Erythroblast (primary cell): ENCODE measurements at regions not wholly inside any gene's neighbourhood (a gene's known extent, or its start where the extent isn't known, plus 50 kb on each side); places are given as distances from the start of the nearest gene placed in this dataset.

Experiments used
- DNase-seq, 2 experiments: peaks; one replicate each; lab custom pipeline; 2025; lab: John Stamatoyannopoulos, UW
- GATA1 ChIP-seq: IDR thresholded peaks from 2 replicates; pipeline ENCODE4 v1.6.1; 2011; ENCODE audit warnings: low read depth, mild to moderate bottlenecking, control low read depth, low read length, moderate library complexity
- POLR2A ChIP-seq: IDR thresholded peaks from 2 replicates; pipeline ENCODE4 v1.6.1; 2011; ENCODE audit warnings: mild to moderate bottlenecking, low read length

DNA sequence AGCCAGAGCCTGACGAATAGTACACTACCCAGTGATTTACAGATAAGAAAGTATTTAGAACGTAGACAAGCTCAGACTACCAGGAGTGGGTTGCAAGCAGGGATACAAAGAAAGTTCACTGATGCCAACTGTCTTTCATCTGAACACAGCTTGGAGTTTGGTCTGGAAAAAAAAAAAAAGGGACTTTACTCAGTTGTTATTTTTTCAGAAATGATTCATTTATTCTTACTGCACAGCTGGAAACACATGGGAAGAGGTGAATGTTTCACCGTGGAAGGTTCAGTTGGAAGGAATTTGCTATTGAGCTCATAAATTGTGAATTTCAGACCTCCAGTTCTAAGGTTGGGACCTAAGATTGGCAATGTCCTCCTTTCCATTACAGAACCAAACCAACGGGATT is 259.7 kb downstream of the ETAA1 start:
- no peak for DNase-seq
- TF ChIP-seq POLR2A, result no peak
- no peak for TF ChIP-seq GATA1

DNA sequence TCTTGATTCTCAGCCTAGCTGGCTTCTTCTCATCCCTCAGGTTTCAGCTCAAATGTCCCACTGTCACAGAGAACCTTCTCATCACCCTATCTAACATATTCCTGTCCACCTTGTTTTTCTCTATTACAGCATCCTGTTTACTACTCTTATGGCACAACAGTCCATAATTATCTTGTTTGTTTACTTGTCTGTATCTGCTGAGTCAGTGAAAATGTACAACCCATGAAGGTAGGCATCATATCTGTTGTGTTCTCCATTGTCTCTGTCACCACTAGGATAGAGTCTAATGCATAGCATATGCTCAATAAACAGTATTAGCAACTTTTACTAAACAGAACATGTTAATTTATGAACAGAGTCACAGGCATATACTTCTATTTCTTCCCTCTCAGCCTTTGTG is 261.7 kb downstream of the ETAA1 start:
- no peak for TF ChIP-seq GATA1
- no peak for TF ChIP-seq POLR2A
- DNase-seq, result no peak

DNA sequence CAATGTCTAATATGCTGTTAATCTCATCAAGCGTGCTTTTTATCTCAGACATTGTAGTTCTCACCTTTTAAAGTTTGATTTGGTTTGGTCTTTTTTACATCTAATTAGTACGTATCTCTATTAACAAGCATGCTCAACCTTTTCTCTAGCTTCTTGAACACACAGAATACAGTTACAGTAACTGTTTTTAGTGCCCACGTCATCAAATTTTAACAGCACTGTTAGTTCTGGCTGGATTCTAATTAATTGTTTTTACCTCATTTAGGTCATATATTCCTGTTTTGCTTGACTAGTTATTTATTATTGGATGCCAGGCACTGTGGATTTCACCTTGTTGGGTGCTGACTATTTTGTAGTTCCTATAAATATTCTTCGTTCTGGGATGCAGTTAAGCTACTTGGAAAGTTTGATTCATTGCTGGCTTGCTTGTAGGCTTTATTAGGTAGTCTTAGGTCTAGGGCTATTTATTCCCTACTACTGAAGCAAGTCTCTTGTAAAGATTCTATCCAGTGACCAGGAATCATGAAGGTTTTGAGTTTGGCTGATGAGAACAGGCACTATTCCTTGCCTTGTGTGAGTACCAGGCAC is 263.0 kb downstream of the ETAA1 start:
- DNase-seq, result no peak
- no peak for TF ChIP-seq GATA1
- TF ChIP-seq POLR2A, result no peak

DNA sequence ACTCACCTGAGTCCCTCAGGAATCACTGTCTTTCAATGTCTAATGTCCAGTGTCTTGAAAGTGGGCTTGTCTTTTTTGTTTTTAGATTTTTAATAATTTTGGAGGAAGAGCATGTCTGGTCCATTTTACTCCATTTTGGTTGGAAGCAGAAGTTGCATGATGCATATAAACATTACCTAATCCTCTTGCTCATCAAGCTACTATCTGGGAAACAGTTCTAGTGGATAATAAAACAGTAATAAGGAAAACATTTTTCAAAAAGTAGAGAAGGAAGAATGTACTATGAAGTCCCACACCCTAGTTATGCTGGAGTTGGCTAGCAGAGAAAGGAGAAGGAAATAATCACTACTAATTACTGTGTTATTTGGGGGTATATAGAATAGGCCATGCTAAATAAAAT is 263.7 kb downstream of the ETAA1 start:
- no peak for TF ChIP-seq POLR2A
- no peak for DNase-seq

DNA sequence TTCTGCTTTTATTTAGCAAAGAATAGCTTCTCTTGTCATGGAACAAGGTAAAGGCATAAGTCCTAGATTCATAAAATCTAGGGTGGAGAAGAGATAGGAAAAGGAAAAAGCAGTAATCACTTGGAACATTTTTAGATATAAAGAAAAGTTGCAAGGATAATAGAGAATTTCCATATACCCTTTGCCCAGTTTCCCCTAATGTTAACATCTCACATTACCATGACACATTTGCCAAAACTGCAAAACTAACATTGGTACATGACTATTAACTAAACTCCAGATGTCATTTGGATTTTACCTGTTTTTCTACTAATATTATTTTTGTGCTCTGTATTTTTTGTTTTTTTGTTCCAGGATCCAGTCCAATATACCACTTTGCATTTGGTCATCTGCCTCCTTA is 265.1 kb downstream of the ETAA1 start:
- TF ChIP-seq POLR2A (no peak), GATA1 (no peak)

DNA sequence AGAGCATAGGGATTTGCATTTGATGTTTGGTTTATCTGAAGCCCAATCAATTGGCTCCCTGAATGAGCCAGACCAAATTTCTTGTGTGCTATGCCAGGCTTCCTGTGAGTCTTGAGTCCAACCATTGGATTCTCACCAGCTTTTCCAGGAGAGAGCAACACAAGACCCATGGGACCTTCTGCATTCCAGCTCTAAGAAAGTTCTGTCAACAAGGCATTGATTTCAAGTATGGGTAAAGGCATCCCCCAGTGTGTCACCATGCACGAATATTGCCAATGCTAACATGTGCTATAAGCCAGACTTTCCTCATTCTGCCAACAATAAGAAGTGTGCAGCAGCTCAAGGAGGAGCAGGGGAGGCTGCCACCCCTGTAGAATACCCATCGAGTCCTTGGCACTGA is 266.6 kb downstream of the ETAA1 start:
- no peak for TF ChIP-seq POLR2A
- TF ChIP-seq GATA1, result no peak
- DNase-seq, result no peak

More for the DNA sequence above, 265.1 kb downstream of the ETAA1 start:
- no peak for DNase-seq

DNA sequence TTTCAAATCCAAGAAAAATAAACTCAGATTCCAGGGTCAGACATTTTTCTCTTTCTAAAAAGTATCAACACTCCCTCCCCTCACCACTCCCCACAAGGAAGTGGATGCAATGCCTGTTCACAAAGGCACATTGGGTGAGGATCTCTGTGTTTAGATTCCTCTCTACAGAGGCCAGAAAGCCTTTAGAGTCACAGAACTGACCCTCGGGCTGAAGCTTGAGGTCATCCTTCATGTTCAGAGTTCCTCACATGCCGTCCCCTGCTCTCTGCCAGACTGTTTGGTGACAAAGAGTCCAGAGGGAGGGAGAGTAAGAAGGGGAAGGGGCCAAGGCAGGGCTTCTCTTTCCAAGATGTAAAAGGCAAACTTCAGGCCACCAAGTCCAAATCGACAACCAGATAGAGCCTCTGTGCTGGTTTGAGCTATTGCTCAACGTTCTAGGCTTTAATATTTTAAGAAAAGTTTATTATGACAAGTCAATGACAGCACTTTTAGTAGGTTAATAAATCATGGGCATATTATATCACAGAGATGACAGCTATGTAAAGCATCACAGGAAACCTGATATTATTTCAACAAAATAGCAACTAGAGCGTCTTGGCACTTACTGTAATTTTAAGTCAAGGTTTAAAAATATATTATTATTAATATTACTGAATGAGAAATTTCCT is 269.4 kb downstream of the ETAA1 start:
- TF ChIP-seq GATA1 (no peak), POLR2A (no peak)
- no peak for DNase-seq

DNA sequence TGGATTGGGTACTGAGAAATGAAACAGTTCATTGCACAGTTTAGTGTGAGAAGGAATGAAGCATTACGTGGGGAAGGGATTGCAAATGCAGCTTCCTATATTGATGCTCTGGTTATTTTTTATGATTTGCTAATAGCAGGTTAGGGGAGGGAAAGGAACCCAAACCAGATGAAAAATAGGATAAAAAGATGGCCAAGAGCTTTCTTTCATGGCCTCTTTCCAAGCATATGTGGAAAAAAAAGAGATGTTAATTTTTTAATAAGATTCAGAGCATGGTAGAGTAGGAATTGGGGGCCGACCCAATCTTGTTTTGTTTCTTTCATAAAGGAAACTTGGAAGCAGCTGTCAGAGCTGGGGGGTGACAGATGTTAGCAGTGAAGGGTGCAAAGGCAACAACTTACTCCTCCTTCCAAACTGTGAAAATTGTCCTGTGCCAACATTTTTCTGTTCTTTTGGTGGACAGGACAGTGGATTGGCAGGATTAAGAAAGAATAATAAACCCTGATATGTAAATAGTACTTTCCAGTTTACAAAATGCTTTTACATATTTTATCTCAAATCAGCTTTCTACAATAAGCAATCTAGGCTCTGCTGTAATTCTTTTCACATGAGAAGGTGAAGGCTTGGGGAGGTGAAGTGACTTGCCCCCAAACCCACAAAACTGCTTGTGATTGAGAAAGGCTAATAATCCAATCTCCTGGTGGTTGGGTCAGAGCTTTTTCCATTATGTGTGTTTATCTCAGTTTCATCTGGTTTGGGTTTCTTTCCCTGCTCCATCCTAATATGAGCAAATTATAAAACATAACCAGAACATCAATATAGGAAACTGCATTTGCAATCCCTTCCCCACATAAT is 270.1 kb downstream of the ETAA1 start:
- no peak for DNase-seq
- TF ChIP-seq GATA1 (no peak), POLR2A (no peak)

DNA sequence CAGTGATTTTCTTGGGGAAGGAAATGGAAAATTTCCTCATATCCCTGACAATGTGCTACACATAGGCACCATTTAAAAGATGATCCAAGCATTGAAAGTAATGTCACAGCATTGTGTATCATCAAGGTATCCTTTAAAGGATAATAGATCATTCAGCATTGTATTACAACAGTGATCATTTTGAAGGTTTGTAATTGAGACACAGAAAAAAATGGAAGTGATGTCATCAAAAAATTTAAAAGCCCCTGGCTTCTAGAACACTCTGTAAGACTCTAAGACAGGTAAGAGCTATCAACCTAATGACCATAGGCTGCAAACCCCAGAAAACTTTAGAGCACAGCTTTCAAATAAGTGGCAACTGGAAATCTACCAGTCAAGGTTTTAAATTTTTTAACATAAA is 271.4 kb downstream of the ETAA1 start:
- TF ChIP-seq POLR2A (no peak), GATA1 (no peak)
- no peak for DNase-seq

DNA sequence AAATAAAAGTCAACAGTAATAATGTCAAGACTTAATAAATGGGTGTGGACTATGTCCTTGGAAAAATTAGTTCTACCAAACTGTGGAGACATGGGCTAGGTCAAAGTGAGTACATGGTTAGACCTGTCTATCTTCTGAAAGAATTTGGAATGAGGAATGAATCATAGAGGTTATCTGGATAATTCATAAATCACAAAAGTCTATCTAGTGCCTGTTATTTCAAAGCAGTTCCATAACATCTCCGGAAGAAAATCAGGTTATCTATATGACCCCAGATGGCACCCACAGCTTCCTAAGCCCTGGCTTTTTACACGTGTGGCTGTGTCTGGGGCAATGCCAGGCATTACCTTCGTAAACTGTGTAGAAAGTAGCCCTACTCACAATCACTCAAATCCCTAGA is 272.0 kb downstream of the ETAA1 start:
- no peak for DNase-seq
- no peak for TF ChIP-seq GATA1
- TF ChIP-seq POLR2A, result no peak

DNA sequence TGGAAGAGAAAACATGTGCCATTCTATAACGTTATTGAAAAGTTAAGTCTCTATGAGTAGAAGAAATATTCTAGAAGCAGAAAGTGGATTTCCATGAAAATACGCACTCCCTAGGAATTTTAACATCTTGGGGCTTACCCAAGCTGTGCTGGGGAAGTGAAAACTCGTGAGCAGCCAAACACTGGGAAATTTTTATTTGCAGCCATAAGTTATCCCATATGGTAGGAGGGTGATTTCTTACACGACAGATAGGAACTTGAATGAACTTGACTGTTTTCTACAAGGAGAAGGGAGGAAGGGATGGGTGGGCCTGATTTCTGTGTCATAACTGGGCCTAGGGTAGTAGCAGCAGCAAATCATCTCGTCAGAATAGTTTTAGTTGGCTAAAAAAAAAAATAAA is 272.6 kb downstream of the ETAA1 start:
- DNase-seq, result no peak
- TF ChIP-seq POLR2A, result no peak

DNA sequence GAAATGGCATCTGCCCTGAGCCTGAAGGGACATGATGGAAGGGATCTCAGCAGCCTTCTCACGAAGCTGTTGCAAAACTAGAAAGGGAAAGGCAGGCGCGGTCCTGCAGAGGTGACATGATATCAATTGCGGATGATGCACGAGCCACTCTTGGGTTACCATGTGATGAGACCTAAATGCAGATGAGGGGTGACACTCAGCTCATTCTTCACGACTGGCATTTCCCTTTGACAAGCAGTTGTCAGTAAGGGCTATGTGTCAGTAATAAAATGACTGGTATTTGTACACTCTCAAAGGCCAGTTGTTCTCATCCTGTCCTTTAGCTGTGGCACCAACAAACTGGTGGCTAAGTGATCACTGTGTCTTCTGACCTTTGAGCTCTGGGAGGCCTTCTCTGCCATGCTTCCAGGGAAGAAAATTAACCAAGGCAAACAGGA is 273.6 kb downstream of the ETAA1 start:
- TF ChIP-seq GATA1, result no peak
- TF ChIP-seq POLR2A, result no peak
- DNase-seq, result no peak

DNA sequence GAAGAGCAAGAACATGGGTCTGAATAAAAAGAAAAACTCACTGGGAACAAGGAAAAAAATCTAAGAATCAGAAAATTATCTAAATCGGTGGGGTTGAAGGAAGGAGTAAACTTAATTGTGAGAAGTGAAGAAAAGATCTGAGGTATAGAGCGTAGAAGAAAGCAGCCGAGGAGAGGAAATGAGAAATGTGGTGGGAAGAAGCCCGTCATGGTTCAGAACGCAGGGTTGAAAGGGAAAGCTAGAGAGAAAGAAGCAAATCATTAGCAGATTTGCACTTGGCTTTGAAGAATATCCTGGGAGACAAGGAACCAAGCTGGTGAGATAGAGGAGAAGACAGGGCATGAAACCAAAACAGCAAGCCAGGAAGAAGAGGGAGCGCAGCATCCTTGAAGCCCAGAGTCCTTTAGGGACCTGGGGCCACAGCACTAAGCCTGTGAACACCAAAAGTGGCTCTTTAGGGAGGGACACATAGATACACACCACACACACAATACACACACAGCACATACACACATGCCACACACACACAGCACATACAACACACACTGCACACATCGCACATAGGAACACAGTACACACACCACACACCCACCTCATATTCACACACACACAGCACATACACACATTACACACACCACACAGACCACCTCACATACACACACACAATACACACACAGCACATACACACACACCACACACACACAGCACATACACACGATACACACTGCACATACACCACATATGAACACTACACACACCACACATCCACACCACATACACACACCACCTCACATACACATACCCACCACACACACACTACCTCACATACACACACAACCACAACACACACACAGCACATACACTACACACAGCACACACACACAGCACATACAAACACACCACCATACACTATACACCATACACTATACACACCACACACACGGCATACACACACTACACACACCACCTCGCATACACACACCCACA is 274.6 kb downstream of the ETAA1 start:
- DNase-seq, result no peak
- TF ChIP-seq GATA1 (no peak), POLR2A (no peak)

DNA sequence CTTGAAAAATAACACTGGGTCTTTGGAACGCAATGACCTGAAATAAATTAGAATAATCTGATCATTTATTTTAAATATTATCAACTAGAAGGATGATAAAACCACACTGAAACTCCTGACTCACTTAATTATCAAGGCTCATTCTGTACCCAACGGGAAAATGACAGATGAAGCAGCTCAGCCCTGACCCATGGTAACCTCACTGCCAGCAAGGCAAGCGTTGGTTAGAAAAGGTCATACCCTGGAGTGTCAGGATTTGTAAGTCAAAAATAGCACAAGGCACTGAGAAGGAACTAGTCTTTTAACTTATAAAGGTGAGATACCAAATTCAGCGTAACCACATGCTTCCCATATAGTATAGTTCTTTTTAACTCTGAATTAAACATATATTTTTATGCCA is 277.5 kb downstream of the ETAA1 start:
- TF ChIP-seq GATA1 (no peak), POLR2A (no peak)
- no peak for DNase-seq
